H1 (cell line): ENCODE measurements at regions not wholly inside any gene's neighbourhood (a gene's known extent, or its start where the extent isn't known, plus 50 kb on each side); places are given as distances from the start of the nearest gene placed in this dataset.

Source experiments
- CTCF ChIA-PET: fragments of 300-600 bp; sonication (Branson Sonifier 250); formaldehyde crosslinking; loops from one replicate; lab custom pipeline; 2021; ENCODE audit not compliant: partially characterized antibody; lab: Charles Lee
- POLR2A ChIA-PET: fragments of 300-600 bp; sonication (Branson Sonifier 250); formaldehyde crosslinking; loops from one replicate; lab custom pipeline; 2021; ENCODE audit warnings: inconsistent platforms; ENCODE audit not compliant: partially characterized antibody; lab: Charles Lee
- DNase-seq, 2 experiments: peaks; one replicate each; pipeline versions ENCODE4 v3.0.0 to v3.0.0-alpha.2; 2010 to 2022; ENCODE audit warnings: low spot score in 2 of 2, low read depth in 1 of 2, mixed read lengths in 1 of 2
- FAIRE-seq: peaks from 2 replicates; lab custom pipeline; 2011; peaks lifted over from hg19 to GRCh38; lab: Jason Lieb, UNC
- H2AFZ ChIP-seq: 2 replicates; pipeline ENCODE4 v1.8.1; 2012; ENCODE audit warnings: low read length, inconsistent platforms
- H2AK5ac ChIP-seq: 2 replicates; pipeline ENCODE4 v1.6.1; 2013; ENCODE audit warnings: low read depth, low read length
- H2BK120ac ChIP-seq: replicated peaks from 2 replicates; pipeline ENCODE3; 2013; ENCODE audit warnings: low read depth, low read length, inconsistent platforms
- H2BK12ac ChIP-seq: 2 replicates; pipeline ENCODE4 v1.6.1; 2013; ENCODE audit warnings: low read depth, low read length
- H2BK15ac ChIP-seq: 2 replicates; pipeline ENCODE4 v1.6.1; 2013; ENCODE audit warnings: low read length
- H2BK20ac ChIP-seq: 2 replicates; pipeline ENCODE4 v1.6.1; 2013; ENCODE audit warnings: low read length
- H2BK5ac ChIP-seq: 2 replicates; pipeline ENCODE4 v1.6.1; 2013; ENCODE audit warnings: low read depth, low read length
- H3K14ac ChIP-seq: 2 replicates; pipeline ENCODE4 v1.6.1; 2013; ENCODE audit warnings: inconsistent platforms; ENCODE audit not compliant: insufficient read length
- H3K18ac ChIP-seq: 2 replicates; pipeline ENCODE4 v1.6.1; 2013; ENCODE audit warnings: low read length; ENCODE audit errors: extremely low read depth
- H3K23ac ChIP-seq: 2 replicates; pipeline ENCODE4 v1.6.1; 2013; ENCODE audit warnings: inconsistent platforms; ENCODE audit not compliant: insufficient read length
- H3K23me2 ChIP-seq: 2 replicates; pipeline ENCODE4 v1.6.1; 2013; ENCODE audit warnings: low read depth, low read length
- H3K27ac ChIP-seq: 2 replicates; pipeline ENCODE4 v1.6.1; 2011; ENCODE audit warnings: low read depth, low read length, inconsistent platforms
- H3K27me3 ChIP-seq, 4 experiments: replicated peaks in 1 of 4; 1 replicate in 1 of 4; 2 replicates in 3 of 4; pipeline versions ENCODE4 v1.6.1 to v1.8.1; 2011 to 2013; ENCODE audit warnings: low read length in 3 of 4, mild to moderate bottlenecking in 3 of 4, inconsistent platforms in 2 of 4, mixed read lengths in 2 of 4, moderate library complexity in 1 of 4; ENCODE audit not compliant: control insufficient read depth in 3 of 4, insufficient read depth in 3 of 4; ENCODE audit errors: extremely low read depth in 1 of 4
- H3K36me3 ChIP-seq, 4 experiments: 2 replicates each; pipeline versions ENCODE4 v1.6.1 to v1.8.1; 2011 to 2013; ENCODE audit warnings: mild to moderate bottlenecking in 4 of 4, low read length in 3 of 4, moderate library complexity in 2 of 4, control low read depth in 1 of 4, inconsistent platforms in 1 of 4; ENCODE audit not compliant: insufficient read depth in 4 of 4, control insufficient read depth in 2 of 4
- H3K4ac ChIP-seq: replicated peaks from 2 replicates; pipeline ENCODE3; 2013; ENCODE audit warnings: low read length, low read depth, mixed read lengths, inconsistent platforms; ENCODE audit not compliant: insufficient read length
- H3K4me1 ChIP-seq, 4 experiments: replicated peaks in 1 of 4; 1 replicate in 1 of 4; 2 replicates in 3 of 4; pipeline versions ENCODE4 v1.6.1 to v1.8.1; 2011 to 2013; ENCODE audit warnings: low read length in 3 of 4, inconsistent platforms in 2 of 4, mixed read lengths in 1 of 4; ENCODE audit not compliant: insufficient read depth in 4 of 4, control insufficient read depth in 3 of 4
- H3K4me2 ChIP-seq, 2 experiments: 2 replicates each; pipeline versions ENCODE4 v1.6.1 to v1.8.1; 2011 to 2013; ENCODE audit warnings: low read depth in 2 of 2, low read length in 2 of 2, control low read depth in 1 of 2, inconsistent platforms in 1 of 2, mild to moderate bottlenecking in 1 of 2; ENCODE audit not compliant: insufficient read depth in 1 of 2
- H3K4me3 ChIP-seq, 4 experiments: fragments of 200-600, 300-600 bp in 1 of 4; sonication (generic), shearing (Covaris generic), sonication (Bioruptor Twin) in 1 of 4; 2 replicates each; pipeline versions ENCODE4 v1.5.1 to v1.8.1; 2011 to 2016; ENCODE audit warnings: low read length in 4 of 4, low read depth in 3 of 4, control low read depth in 2 of 4, inconsistent platforms in 2 of 4, mild to moderate bottlenecking in 2 of 4, mixed read lengths in 1 of 4, moderate library complexity in 1 of 4; ENCODE audit not compliant: insufficient read depth in 2 of 4; ENCODE audit errors: extremely low read depth in 1 of 4
- H3K56ac ChIP-seq: replicated peaks from 2 replicates; pipeline ENCODE3; 2013; ENCODE audit warnings: low read depth, mild to moderate bottlenecking, mixed read lengths, low read length, inconsistent platforms; ENCODE audit not compliant: insufficient read length
- H3K79me1 ChIP-seq: 2 replicates; pipeline ENCODE4 v1.6.1; 2013; ENCODE audit warnings: low read depth, low read length, control low read depth
- H3K79me2 ChIP-seq, 2 experiments: 2 replicates each; pipeline versions ENCODE4 v1.6.1 to v1.8.1; 2012 to 2013; ENCODE audit warnings: low read length in 2 of 2, mild to moderate bottlenecking in 2 of 2, inconsistent platforms in 1 of 2; ENCODE audit not compliant: insufficient read depth in 2 of 2, control insufficient read depth in 1 of 2
- H3K9ac ChIP-seq, 4 experiments: replicated peaks in 1 of 4; 1 replicate in 1 of 4; 2 replicates in 3 of 4; pipeline versions ENCODE4 v1.6.1 to v1.8.1; 2011 to 2013; ENCODE audit warnings: low read depth in 3 of 4, low read length in 3 of 4, control low read depth in 2 of 4, mild to moderate bottlenecking in 2 of 4, moderate library complexity in 2 of 4, inconsistent platforms in 1 of 4; ENCODE audit errors: extremely low read depth in 1 of 4
- H3K9me3 ChIP-seq, 2 experiments: 2 replicates each; pipeline versions ENCODE4 v1.6.1 to v1.8.1; 2012 to 2013; ENCODE audit warnings: mild to moderate bottlenecking in 2 of 2, moderate library complexity in 2 of 2, control low read depth in 1 of 2, inconsistent platforms in 1 of 2, low read depth in 1 of 2, low read length in 1 of 2, mixed read lengths in 1 of 2; ENCODE audit not compliant: insufficient read depth in 2 of 2
- H4K20me1 ChIP-seq, 2 experiments: replicated peaks in 1 of 2; 2 replicates each; pipeline versions ENCODE3 to v1.8.1; 2011 to 2013; ENCODE audit warnings: inconsistent platforms in 2 of 2, low read length in 2 of 2, mild to moderate bottlenecking in 1 of 2; ENCODE audit not compliant: insufficient read depth in 2 of 2, control insufficient read depth in 1 of 2
- H4K5ac ChIP-seq: 2 replicates; pipeline ENCODE4 v1.6.1; 2013; ENCODE audit warnings: low read length, low read depth, mixed read lengths, inconsistent platforms; ENCODE audit not compliant: insufficient read length
- H4K8ac ChIP-seq: 2 replicates; pipeline ENCODE4 v1.8.0; 2013; ENCODE audit warnings: mild to moderate bottlenecking, moderate library complexity, low read length, inconsistent platforms; ENCODE audit not compliant: insufficient read depth; ENCODE audit errors: extremely low read depth
- H4K91ac ChIP-seq: replicated peaks from 2 replicates; pipeline ENCODE3; 2013; ENCODE audit warnings: low read length, mixed read lengths, inconsistent platforms; ENCODE audit not compliant: insufficient read length
- ASH2L ChIP-seq: fragments of 200-600, 300-600 bp; sonication (generic); IDR thresholded peaks from one replicate; pipeline ENCODE4 v1.7.1; 2017; ENCODE audit warnings: low read length
- BCL11A ChIP-seq, 2 experiments: IDR thresholded peaks; one replicate each; pipeline ENCODE4 v1.6.1; 2011; ENCODE audit warnings: low read depth in 2 of 2, low read length in 2 of 2, mild to moderate bottlenecking in 2 of 2
- BRCA1 ChIP-seq: IDR thresholded peaks from 2 replicates; pipeline ENCODE4 v1.6.1; 2012; ENCODE audit warnings: low read depth, low read length, improper control_type of control experiment
- CHD2 ChIP-seq: IDR thresholded peaks from 2 replicates; pipeline ENCODE4 v1.6.1; 2012; ENCODE audit warnings: low read length, improper control_type of control experiment
- EZH2 ChIP-seq: fragments of 200-600 bp; sonication (generic); IDR thresholded peaks from 2 replicates; pipeline ENCODE4 v1.7.1; 2012; ENCODE audit warnings: low read depth, mild to moderate bottlenecking, moderate library complexity, low read length, inconsistent platforms; ENCODE audit not compliant: severe bottlenecking
- RXRA ChIP-seq: IDR thresholded peaks from 2 replicates; pipeline ENCODE4 v1.6.1; 2011; ENCODE audit warnings: low read depth, mild to moderate bottlenecking, low read length, moderate library complexity; ENCODE audit not compliant: insufficient read depth
- WGBS, 2 experiments: shearing (Covaris generic) in 1 of 2; methylation state at CpG; one replicate each; pipeline versions ENCODE4 v1.1.6 to v1.1.7; 2013 to 2015; ENCODE audit warnings: low lambda C conversion rate in 2 of 2, mixed read lengths in 2 of 2, inconsistent platforms in 1 of 2, low coverage in 1 of 2, missing lambda C conversion rate in 1 of 2; ENCODE audit not compliant: insufficient replicate concordance in 2 of 2, insufficient coverage in 1 of 2, insufficient read length in 1 of 2; ENCODE audit errors: extremely low coverage in 1 of 2, missing lambda C conversion rate in 1 of 2; 5-methylcytosine and 5-hydroxymethylcytosine counted together
- TF ChIP-seq, protein P1 (sequence below): IDR thresholded peaks from 2 replicates; pipeline ENCODE4 v1.6.1; 2011; ENCODE audit warnings: low read length, improper control_type of control experiment

DNA sequence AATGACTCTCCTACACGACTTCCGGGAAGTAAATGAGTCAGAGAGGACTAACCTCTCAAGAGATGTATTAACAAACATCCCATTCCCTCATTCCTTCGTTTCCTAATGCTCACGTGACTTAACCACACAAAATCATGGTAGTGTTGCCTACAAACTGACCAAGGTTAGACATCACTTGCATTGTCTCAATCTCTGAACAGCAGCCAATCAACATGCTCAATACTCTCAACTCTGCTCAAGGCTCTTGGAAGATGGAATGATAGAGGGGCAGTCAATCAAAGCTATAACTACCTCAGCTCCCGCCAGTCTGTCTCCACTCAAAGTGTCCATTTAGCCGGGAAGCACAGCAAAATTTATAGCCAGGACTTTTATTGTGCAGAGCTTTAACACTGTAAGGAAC is 143.8 kb upstream of the PIK3R1 start:
- DNase-seq, result no peak

More for the DNA sequence above, 143.8 kb upstream of the PIK3R1 start:
- Histone ChIP-seq H2AK5ac (no peak overlapping the region), H2BK120ac (no peak overlapping the region), H4K8ac (no peak overlapping the region), H3K23ac (no peak overlapping the region), H3K4ac (no peak overlapping the region), H4K5ac (no peak overlapping the region), H3K56ac (no peak overlapping the region), H3K23me2 (no peaks in the 10 kb centered on the region), H3K79me2 (no peaks in the 10 kb centered on the region), H3K9ac (no peak overlapping the region), H2AFZ (no peak overlapping the region), H3K4me2 (no peak overlapping the region), H3K4me3 (no peak overlapping the region), H3K18ac (no peak overlapping the region), H3K27ac (no peak overlapping the region), H3K36me3 (no peaks in the 10 kb centered on the region), H4K91ac (no peak overlapping the region), H4K20me1 (no peaks in the 10 kb centered on the region), H2BK15ac (no peak overlapping the region), H3K4me1 (no peaks in the 10 kb centered on the region), H3K79me1 (no peaks in the 10 kb centered on the region), H2BK20ac (no peak overlapping the region), H2BK12ac (no peak overlapping the region), H3K14ac (peak overlapping the region; percentile 89), H2BK5ac (no peak overlapping the region), H3K27me3 (no peaks in the 10 kb centered on the region), H3K9me3 (no peaks in the 10 kb centered on the region)
- CTCF ChIA-PET, result interaction anchor here (2.2 kb wide), 1 partner anchor 181 kb away, joined by 5 read pairs; no protein-coding TSS in a partner anchor
- TF ChIP-seq, protein P1, sequence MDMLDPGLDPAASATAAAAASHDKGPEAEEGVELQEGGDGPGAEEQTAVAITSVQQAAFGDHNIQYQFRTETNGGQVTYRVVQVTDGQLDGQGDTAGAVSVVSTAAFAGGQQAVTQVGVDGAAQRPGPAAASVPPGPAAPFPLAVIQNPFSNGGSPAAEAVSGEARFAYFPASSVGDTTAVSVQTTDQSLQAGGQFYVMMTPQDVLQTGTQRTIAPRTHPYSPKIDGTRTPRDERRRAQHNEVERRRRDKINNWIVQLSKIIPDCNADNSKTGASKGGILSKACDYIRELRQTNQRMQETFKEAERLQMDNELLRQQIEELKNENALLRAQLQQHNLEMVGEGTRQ, result no peak
- TF ChIP-seq ASH2L (no peak), BCL11A (IDR thresholded peaks at IDR 0.05; ENCODE audit: low read depth in 2 of 2, low read length in 2 of 2) (no peak), RXRA (no peak), CHD2 (no peak), BRCA1 (no peak), EZH2 (no peak)
- peak; percentile 77 for FAIRE-seq
- WGBS, 2 experiments, result 90% methylated on average over 6 of the region's 6 CpGs; no CpG with 5 or more reads in 1 of the 2 experiments
- POLR2A ChIA-PET, result no interaction called here
